Keratinocyte (primary cell): ENCODE measurements at regions not wholly inside any gene's neighbourhood (a gene's known extent, or its start where the extent isn't known, plus 50 kb on each side); places are given as distances from the start of the nearest gene placed in this dataset.

Source experiments
- CTCF ChIP-seq, 3 experiments: IDR thresholded peaks in 1 of 3; conservative IDR thresholded peaks in 1 of 3; optimal IDR thresholded peaks in 1 of 3; 2 replicates in 2 of 3; 3 replicates in 1 of 3; pipeline versions ENCODE3 to v1.5.1; 2011; ENCODE audit warnings: low read length in 3 of 3, mild to moderate bottlenecking in 3 of 3, moderate library complexity in 2 of 3, control low read depth in 1 of 3, inconsistent platforms in 1 of 3; ENCODE audit not compliant: insufficient read depth in 2 of 3; ENCODE audit errors: extremely low read depth in 1 of 3
- EZH2 ChIP-seq: IDR thresholded peaks from one replicate; pipeline ENCODE4 v1.6.1; 2012; ENCODE audit warnings: inconsistent platforms, mild to moderate bottlenecking, low read length, moderate library complexity

DNA sequence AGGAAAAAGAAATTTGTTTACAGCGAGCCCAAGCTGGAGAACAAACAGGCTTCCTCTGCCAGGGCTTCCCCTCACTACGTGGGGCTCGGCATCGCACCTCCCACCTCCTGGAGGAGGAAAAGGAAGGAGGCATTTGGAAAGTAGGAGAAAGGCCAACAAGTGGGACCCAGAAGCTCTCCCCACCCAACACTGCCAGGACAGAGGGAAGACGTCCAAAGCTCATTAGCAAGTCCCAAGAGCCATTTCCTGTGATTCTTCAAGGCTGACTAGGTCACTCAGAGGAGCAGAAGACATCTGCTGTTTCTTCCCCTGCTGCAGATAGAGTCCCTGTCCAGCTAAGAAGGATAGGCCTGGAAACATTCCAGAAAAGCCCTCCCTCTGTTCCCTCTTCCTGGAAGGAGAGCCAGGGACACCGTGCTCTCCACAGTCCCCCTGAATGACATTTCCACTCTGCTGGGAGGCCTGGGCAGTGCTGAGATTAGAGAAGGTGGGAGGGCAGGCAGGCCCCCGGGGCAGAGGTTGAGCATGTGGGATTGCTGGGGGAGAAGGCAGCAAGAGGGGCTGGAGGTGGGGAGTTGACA lies 57.0 kb upstream of the NEURL1B start:
- TF ChIP-seq CTCF (optimal IDR thresholded peaks at IDR 0.05 in 1 of 3, IDR thresholded peaks at IDR 0.05 in 1 of 3, conservative IDR thresholded peaks at IDR 0.05 in 1 of 3; ENCODE audit: extremely low read depth in 1 of 3, insufficient read depth in 2 of 3, low read length in 3 of 3) (no peak), EZH2 (no peak)
